GM21447 (cell line): ENCODE measurements at regions not wholly inside any gene's neighbourhood (a gene's known extent, or its start where the extent isn't known, plus 50 kb on each side); places are given as distances from the start of the nearest gene placed in this dataset.
"Not testable (repeated sequence)": the region's sequence is repeated elsewhere in the genome, so short reads cannot be mapped to it uniquely, and the experiment has no call there.

Experiments used
- ATAC-seq: cut with Tn5 transposase; IDR thresholded peaks from one replicate; pipeline ENCODE4 v1.9.1; 2021; ENCODE audit not compliant: unreplicated experiment

DNA sequence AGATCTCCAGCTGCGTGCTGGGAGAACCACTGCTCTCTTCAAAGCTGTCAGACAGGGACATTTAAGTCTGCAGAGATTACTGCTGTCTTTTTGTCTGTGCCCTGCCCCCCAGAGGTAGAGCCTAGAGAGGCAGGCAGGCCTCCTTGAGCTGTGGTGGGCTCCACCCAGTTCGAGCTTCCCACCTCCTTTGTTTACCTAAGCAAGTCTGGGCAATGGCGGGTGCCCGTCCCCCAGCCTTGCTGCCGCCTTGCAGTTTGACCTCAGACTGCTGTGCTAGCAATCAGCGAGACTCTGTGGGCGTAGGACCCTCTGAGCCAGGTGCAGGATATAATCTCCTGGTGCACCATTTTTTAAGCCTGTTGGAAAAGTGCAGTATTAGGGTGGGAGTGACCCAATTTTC is 128.6 kb downstream of the ACTR3 start:
- not testable (repeated sequence) for ATAC-seq

DNA sequence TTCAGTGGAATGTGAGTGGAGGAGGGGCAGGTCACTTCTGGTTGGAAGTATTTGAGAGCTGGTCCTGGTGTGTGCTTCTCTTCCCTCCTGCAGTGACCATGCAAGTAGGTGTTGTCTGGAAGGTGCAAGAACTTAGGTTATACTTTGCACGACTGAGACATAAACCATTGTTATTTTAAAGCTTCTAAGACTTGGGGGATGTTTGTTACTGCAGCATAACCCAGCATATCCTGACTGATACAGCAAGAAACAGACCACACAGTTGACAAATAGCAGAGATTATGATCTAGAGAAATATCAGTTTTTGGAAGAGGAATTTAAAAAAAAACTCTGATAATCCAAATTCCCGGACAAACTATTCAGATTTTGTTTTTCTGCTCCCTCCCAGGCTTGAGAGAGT is 130.8 kb downstream of the ACTR3 start:
- ATAC-seq = no peak

- ATAC-seq = no peak
These were observed 132.6 kb downstream of the ACTR3 start for GRCh38 chr2:114022360-114023085.

GRCh38 chr2:114024326-114024725 is 134.4 kb downstream of the ACTR3 start:
- no peak for ATAC-seq

DNA sequence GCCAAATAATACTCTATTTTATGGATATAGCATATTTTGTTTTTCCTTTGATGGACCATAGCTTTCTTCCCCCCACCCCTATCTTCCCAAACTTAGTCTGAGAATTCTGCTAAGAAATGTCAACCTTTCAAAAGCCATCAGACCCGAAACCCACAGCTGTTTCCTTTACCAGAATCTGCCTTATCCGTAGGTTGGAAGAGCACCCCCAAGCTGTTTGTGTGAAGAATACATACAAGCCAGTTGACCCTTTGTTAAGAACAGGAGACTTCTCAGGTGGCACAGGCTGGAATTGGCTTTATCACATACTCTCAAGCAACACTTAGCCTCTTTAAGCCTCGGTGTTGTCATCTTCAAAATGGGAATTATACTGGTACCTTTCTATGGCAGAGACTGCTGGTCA is 135.1 kb downstream of the ACTR3 start:
- no peak for ATAC-seq

DNA sequence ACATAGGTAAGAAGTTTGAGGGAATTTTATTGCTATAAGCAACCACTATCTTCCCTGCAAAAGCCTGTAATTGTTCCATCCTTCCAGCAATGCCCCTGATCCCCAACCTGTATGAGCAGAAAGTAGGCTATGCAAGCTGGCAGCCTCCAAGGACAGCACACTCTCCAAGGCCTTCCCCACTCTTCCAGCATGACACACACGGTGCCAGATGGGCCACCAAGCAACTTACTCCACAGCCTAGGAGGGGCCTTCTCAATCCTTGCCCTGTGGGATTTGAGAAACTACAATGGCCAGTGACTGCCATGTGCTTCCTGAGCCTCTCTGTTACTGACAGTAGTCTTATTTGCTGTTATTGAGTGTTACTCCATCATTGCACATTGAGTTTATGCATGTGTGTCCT is 137.5 kb downstream of the ACTR3 start:
- ATAC-seq = no peak

DNA sequence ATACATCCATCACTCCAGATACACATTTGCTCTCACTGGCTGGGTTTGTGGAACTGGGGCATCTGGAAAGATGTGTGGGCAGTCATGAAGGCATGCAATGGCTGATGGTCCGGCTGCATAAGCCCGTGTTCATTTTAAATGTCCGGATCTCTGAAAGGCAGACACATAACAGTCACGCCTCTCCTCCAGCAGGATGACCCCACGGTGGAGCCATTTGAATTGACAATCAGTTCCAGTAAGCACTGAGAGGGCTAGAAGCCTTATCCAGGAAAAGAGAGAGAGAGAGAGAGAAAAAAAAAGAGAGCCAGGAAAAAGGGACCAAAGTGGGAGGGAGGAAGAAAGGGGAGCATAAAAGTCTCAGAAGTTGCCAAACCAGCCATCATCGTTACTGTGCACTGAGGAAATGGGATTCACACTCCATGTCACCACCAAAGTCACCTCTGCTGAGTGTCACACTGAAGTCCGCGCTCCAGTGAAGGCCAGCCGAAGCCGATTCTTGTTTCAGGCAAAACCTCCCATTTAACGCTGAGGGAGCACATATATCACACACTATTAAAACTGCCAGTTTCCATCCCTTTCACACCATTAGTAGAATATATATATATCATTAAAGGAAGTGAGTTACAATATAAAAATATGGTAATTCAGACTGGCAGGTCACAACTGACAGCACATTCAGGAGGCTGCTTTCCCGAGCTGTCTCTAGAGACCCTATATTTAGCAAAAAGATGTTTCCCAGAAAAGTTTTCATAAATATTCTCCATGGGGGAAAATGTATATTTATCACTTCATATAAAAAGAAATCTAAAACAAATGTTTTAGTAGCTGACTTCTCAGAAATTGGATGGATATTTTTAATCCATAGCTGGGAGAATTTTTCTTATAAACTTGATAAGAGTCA is 142.0 kb downstream of the ACTR3 start:
- ATAC-seq = no peak

- ATAC-seq = no peak
These were observed 142.8 kb downstream of the ACTR3 start for GRCh38 chr2:114032705-114033104.

GRCh38 chr2:114034742-114035141 is 144.9 kb downstream of the ACTR3 start:
- ATAC-seq = no peak

- no peak for ATAC-seq
These were observed 148.8 kb downstream of the ACTR3 start for GRCh38 chr2:114038710-114039109.

DNA sequence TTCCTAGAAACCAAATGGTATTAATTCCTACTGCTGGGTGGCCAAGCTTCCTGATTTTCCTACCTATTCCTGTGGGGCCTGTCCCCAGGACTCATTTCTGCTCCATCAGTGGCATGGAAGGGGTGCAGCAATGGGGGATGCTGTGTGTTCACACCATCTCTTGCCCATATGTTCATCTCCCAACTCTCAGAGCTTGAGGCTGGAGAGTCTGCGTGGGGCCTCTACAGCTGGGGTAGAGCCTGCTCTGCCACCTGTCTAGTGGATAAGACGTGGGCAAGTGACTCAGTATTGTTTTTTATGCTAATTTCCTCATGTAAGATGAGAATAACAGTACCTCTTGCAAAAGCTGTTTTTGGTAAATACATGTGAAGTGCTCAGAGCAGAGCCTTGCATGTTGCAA is 149.8 kb downstream of the ACTR3 start:
- no peak for ATAC-seq

GRCh38 chr2:114040826-114041225 is 150.9 kb downstream of the ACTR3 start:
- no peak for ATAC-seq

DNA sequence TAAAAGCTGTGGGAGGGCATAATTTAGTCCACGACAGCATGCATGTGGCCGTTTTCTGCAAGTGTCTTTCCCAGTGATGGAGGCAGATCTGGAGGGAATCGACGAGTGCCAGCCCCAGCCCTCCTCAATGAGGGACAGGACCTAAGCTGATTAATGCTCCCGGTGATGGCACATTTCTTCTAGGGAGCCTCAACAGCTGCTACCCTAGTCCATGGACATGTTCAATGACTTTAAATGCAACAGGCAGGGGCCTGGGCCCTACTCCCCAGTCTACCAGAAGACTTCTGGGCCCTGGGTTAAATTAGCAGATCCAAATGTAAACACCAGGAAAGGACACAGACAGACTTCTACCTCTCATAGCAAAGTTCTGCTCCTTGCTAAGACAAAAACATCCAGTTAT is 155.1 kb downstream of the ACTR3 start:
- no peak for ATAC-seq

GRCh38 chr2:114046373-114046772 is 156.5 kb downstream of the ACTR3 start:
- ATAC-seq = no peak

GRCh38 chr2:114046866-114047435 is 157.1 kb downstream of the ACTR3 start:
- no peak for ATAC-seq

DNA sequence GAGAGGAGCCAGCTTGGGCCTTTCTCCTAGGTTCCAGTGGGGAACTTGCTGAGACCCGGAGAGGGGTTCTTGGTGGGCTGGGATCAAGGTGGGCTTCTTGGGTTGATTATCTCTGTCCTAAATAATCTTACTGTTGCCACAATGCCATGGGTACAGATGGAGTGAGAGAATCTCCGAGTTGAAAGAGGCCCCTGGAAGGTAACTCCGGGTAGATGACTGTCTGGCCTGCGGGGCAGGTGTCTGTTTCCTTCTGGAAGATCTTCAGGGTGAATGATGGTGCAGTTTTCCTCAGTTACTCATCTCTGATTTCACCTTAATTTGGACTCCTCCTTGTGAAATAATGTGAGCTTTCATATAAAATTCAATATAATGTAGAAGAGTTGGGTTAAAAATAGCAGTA is 159.4 kb downstream of the ACTR3 start:
- no peak for ATAC-seq

DNA sequence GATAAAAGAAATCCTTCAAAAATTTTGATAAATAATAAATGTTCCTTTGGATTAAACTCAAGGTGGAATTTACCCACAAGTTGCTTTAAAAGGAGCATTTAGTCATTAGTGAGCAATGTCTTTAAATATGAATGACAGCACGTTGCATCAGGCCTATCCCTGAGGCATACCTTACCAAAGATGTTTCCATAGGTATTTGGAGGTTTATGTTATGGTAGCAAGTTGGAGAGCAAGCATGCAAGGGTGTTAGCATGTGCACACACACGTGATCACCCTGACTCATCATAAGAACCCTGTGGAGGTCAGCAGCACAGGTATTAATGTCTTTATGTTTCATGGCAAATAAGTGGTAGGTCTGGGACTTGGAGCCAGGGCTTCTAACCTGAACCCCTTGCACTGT is 159.9 kb downstream of the ACTR3 start:
- ATAC-seq = no peak

- ATAC-seq = no peak
These were observed 166.6 kb downstream of the ACTR3 start for GRCh38 chr2:114056294-114057143.

GRCh38 chr2:114057638-114058037 is 167.7 kb downstream of the ACTR3 start:
- no peak for ATAC-seq

GRCh38 chr2:114061566-114062098 is 171.7 kb downstream of the ACTR3 start:
- ATAC-seq = no peak

- ATAC-seq = no peak
These were observed 173.5 kb downstream of the ACTR3 start for GRCh38 chr2:114063346-114063745.
